GM11168 (cell line): ENCODE measurements at regions not wholly inside any gene's neighbourhood (a gene's known extent, or its start where the extent isn't known, plus 50 kb on each side); places are given as distances from the start of the nearest gene placed in this dataset.
"Not testable (repeated sequence)": the region's sequence is repeated elsewhere in the genome, so short reads cannot be mapped to it uniquely, and the experiment has no call there.

Source experiments
- in situ Hi-C: fragments of 300-500 bp; cut with MboI; formaldehyde crosslinking; loops from one replicate; pipeline ENCODE4 v1.12.0; 2022; ENCODE audit warnings: low sequenced_read_pairs; ENCODE audit not compliant: unreplicated experiment

GRCh38 chr5:60546207-60546606 lies 153.8 kb downstream of the DEPDC1B start:
- in situ Hi-C loops, result no loop called here

GRCh38 chr5:60545551-60545950 lies 154.4 kb downstream of the DEPDC1B start:
- in situ Hi-C loops, result no loop called here

DNA sequence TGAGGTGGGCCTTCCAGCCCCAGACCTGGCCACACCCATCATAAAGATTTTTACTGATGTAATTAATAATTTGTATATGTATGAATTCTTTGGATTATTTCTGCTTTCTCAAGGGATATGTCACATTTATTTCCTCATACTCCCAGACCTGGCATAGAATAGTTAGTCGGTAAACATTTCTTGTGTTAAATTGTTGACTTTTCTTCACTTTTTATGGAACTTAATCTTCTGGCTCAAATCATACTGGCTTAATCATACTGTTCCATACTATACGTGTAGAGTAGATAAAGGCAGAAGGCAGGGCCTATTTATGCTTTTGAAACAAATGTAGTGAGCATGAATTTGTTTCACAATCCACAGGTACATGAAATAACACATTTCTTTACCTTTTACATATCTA lies 155.8 kb downstream of the DEPDC1B start:
- in situ Hi-C loops, result no loop called here

DNA sequence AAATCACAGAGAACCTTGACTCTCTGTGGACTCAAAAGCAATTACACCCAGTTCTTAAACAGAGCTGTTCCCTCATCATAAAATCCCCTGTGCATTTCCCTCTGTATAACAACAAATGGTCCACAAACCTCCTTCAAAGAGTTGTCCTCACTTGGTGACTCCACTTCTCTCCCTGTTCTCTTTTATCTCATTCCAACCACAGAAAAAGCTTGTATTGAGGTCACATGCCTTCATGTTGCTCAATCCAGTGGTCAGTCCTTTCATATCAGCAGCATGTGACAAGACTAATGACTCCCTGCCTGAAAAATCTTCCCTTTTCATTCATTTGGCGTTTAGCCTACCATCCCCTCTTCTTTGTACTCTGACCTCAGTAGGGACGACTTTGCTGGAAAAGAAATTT lies 158.0 kb downstream of the DEPDC1B start:
- in situ Hi-C loops, result no loop called here

GRCh38 chr5:60540856-60541805 lies 158.8 kb downstream of the DEPDC1B start:
- in situ Hi-C loops, result no loop called here

- in situ Hi-C loops, result no loop called here
Measured at GRCh38 chr5:60538955-60539866, 160.8 kb downstream of the DEPDC1B start.

- in situ Hi-C loops, result no loop called here
Measured at GRCh38 chr5:60538426-60538825, 161.5 kb downstream of the DEPDC1B start.

DNA sequence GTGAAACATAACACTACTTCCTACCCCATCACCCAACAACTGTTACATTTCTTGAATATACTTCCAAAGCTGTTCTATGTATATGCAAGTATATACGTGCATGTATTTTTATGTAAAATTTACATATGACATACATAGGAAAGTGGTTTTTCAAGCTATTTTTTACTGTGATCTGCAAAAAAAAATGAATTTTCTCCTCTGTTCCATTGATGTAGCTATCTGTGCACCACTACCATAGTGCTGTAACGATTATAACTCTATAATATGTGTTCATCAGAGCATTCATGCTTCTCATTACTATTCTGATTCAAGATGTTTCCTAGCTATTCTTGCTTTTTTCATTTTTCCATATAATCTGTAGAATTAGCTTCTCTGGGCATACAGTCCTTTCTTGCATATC lies 164.0 kb downstream of the DEPDC1B start:
- in situ Hi-C loops, result no loop called here

- in situ Hi-C loops, result no loop called here
Measured at GRCh38 chr5:60535198-60535597, 164.8 kb downstream of the DEPDC1B start.

GRCh38 chr5:60533789-60534188 lies 166.2 kb downstream of the DEPDC1B start:
- in situ Hi-C loops, result no loop called here

- in situ Hi-C loops, result not testable (repeated sequence)
Measured at GRCh38 chr5:60532796-60533195, 167.2 kb downstream of the DEPDC1B start.

- in situ Hi-C loops, result not testable (repeated sequence)
Measured at GRCh38 chr5:60530144-60530848, 169.7 kb downstream of the DEPDC1B start.

- in situ Hi-C loops, result no loop called here
Measured at GRCh38 chr5:60529001-60529400, 171.0 kb downstream of the DEPDC1B start.

GRCh38 chr5:60527072-60527471 lies 172.9 kb downstream of the DEPDC1B start:
- in situ Hi-C loops, result no loop called here

GRCh38 chr5:60526336-60526875 lies 173.6 kb downstream of the DEPDC1B start:
- in situ Hi-C loops, result no loop called here

DNA sequence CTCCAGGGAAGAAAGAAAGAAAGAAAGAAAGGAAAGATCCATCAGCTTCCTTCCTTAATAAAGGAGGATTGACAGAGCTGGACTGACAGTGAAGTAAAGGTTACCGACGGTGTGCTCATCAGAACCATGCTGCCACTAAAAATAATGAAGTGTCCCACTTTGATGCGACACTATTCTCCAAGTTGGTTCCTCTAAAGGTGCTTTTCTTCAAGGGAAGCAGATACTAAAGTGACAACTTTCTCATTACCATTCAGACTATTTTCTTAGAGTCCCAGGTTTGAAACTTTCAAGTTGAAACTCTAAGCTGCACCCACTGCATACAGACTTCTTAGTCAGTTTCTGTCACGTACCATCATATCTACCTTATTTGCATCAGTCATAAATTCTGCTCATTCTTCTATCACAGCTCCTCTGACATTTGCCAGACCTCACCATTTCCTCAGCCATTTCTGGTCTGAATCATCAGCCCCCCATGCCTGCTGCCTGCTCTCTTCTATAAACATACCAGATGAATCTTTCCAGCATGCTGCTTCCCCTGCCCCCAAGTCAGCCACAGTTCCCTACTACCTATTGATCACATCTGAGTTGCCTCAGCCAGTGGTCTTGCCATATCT lies 177.6 kb downstream of the DEPDC1B start:
- in situ Hi-C loops, result no loop called here

- in situ Hi-C loops, result no loop called here
Measured at GRCh38 chr5:60521376-60522291, 178.3 kb downstream of the DEPDC1B start.

GRCh38 chr5:60520451-60521227 lies 179.3 kb downstream of the DEPDC1B start:
- in situ Hi-C loops, result no loop called here
